Neutrophil (primary cell): ENCODE measurements at regions not wholly inside any gene's neighbourhood (a gene's known extent, or its start where the extent isn't known, plus 50 kb on each side); places are given as distances from the start of the nearest gene placed in this dataset.

ENCODE experiments used
- H3K27ac ChIP-seq: fragments of 200-600 bp; sonication (generic); 2 replicates; pipeline ENCODE4 v1.5.1; 2016; ENCODE audit warnings: mild to moderate bottlenecking, moderate library complexity
- H3K27me3 ChIP-seq: fragments of 200-600 bp; sonication (generic); 2 replicates; pipeline ENCODE4 v1.6.0; 2016; ENCODE audit warnings: mild to moderate bottlenecking
- H3K36me3 ChIP-seq: fragments of 200-600 bp; sonication (generic); 2 replicates; pipeline ENCODE4 v1.5.1; 2017
- H3K4me1 ChIP-seq, 2 experiments: fragments of 200-600 bp in 1 of 2; sonication (generic) in 1 of 2; 1 replicate in 1 of 2; 2 replicates in 1 of 2; pipeline versions ENCODE4 v1.5.1 to v1.6.1; 2013 to 2016; ENCODE audit warnings: low read depth in 1 of 2, low read length in 1 of 2, mild to moderate bottlenecking in 1 of 2, moderate library complexity in 1 of 2; ENCODE audit not compliant: control insufficient read depth in 1 of 2, insufficient read depth in 1 of 2
- H3K4me3 ChIP-seq, 2 experiments: fragments of 200-600 bp in 1 of 2; sonication (generic) in 1 of 2; 1 replicate in 1 of 2; 2 replicates in 1 of 2; pipeline ENCODE4 v1.5.1; 2013 to 2016; ENCODE audit warnings: low read depth in 1 of 2, low read length in 1 of 2, mild to moderate bottlenecking in 1 of 2, moderate library complexity in 1 of 2
- H3K9me3 ChIP-seq: fragments of 200-600 bp; sonication (generic); 2 replicates; pipeline ENCODE4 v1.5.1; 2016
- TF ChIP-seq, protein P1 (sequence below): fragments of 200-600 bp; sonication (generic); IDR thresholded peaks from 2 replicates; pipeline ENCODE4 v1.5.1; 2016; ENCODE audit warnings: antibody characterized with exemption

- TF ChIP-seq, protein P1, sequence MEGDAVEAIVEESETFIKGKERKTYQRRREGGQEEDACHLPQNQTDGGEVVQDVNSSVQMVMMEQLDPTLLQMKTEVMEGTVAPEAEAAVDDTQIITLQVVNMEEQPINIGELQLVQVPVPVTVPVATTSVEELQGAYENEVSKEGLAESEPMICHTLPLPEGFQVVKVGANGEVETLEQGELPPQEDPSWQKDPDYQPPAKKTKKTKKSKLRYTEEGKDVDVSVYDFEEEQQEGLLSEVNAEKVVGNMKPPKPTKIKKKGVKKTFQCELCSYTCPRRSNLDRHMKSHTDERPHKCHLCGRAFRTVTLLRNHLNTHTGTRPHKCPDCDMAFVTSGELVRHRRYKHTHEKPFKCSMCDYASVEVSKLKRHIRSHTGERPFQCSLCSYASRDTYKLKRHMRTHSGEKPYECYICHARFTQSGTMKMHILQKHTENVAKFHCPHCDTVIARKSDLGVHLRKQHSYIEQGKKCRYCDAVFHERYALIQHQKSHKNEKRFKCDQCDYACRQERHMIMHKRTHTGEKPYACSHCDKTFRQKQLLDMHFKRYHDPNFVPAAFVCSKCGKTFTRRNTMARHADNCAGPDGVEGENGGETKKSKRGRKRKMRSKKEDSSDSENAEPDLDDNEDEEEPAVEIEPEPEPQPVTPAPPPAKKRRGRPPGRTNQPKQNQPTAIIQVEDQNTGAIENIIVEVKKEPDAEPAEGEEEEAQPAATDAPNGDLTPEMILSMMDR = no peak
- H3K36me3 ChIP-seq = no peaks in the 10 kb centered on the region
- H3K9me3 ChIP-seq = no peaks in the 10 kb centered on the region
- no peak overlapping the region for H3K27ac ChIP-seq
- H3K27me3 ChIP-seq = no peaks in the 10 kb centered on the region
- no peak overlapping the region for H3K4me3 ChIP-seq
- no peaks in the 10 kb centered on the region for H3K4me1 ChIP-seq
These were observed 81.0 kb upstream of the DAB2 start for GRCh38 chr5:39505791-39506190.

- Histone ChIP-seq H3K27me3 (no peaks in the 10 kb centered on the region), H3K9me3 (no peaks in the 10 kb centered on the region), H3K4me3 (no peak overlapping the region), H3K27ac (no peak overlapping the region), H3K4me1 (no peaks in the 10 kb centered on the region), H3K36me3 (no peaks in the 10 kb centered on the region)
- TF ChIP-seq, protein P1 = no peak
These were observed 80.6 kb upstream of the DAB2 start for GRCh38 chr5:39505363-39505762.

GRCh38 chr5:39503155-39503554, 78.4 kb upstream of the DAB2 start:
- H3K27me3 ChIP-seq = no peaks in the 10 kb centered on the region
- no peak overlapping the region for H3K4me3 ChIP-seq
- TF ChIP-seq, protein P1 = no peak
- H3K9me3 ChIP-seq = no peaks in the 10 kb centered on the region
- H3K36me3 ChIP-seq = no peaks in the 10 kb centered on the region
- H3K4me1 ChIP-seq = no peaks in the 10 kb centered on the region
- H3K27ac ChIP-seq = no peak overlapping the region

DNA sequence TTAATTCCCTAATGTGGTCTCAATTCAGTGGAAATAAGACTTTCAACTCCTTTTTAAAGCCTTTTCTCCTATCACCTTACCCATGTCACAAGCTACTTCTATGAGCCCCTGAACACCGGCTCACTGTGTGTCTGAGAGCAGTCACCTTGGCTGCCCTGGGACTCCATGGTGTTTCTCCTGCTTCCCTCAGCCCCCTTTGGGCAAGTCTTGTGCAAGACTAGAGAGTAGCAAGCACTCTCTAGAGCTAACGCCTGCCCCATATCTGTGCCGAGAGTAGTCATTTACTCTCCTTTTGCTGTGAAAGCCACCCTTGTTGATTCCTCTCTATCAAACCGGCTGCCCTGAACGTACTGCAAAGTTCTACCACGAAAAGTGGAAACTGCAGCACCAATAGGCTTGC, 77.9 kb upstream of the DAB2 start:
- no peak overlapping the region for H3K27ac ChIP-seq
- H3K36me3 ChIP-seq = no peaks in the 10 kb centered on the region
- no peaks in the 10 kb centered on the region for H3K4me1 ChIP-seq
- TF ChIP-seq, protein P1 = no peak
- no peak overlapping the region for H3K4me3 ChIP-seq
- no peaks in the 10 kb centered on the region for H3K9me3 ChIP-seq
- no peaks in the 10 kb centered on the region for H3K27me3 ChIP-seq

DNA sequence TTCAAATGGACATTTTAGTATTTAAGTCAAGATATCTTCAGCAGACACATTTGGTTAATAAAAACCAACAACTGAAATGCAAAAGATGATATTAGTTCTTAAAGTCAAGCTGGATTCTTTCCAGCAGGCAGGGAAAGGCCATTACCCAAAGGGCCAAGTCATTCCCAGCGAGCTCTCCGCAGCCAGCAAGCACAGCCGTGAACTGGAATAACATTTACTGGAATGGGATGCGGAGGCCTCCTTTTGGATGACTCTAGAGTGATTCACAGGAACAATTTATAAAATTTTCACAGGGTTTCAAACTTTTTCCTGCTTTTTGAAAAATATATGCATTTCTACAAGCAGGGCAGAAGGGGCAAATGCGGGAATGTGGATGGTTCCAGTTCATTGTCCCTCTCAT, 76.6 kb upstream of the DAB2 start:
- H3K36me3 ChIP-seq = no peaks in the 10 kb centered on the region
- TF ChIP-seq, protein P1 = no peak
- H3K27ac ChIP-seq = no peak overlapping the region
- H3K27me3 ChIP-seq = no peaks in the 10 kb centered on the region
- no peaks in the 10 kb centered on the region for H3K4me1 ChIP-seq
- no peaks in the 10 kb centered on the region for H3K9me3 ChIP-seq
- H3K4me3 ChIP-seq = no peak overlapping the region

GRCh38 chr5:39500551-39501175, 75.9 kb upstream of the DAB2 start:
- no peaks in the 10 kb centered on the region for H3K9me3 ChIP-seq
- no peaks in the 10 kb centered on the region for H3K36me3 ChIP-seq
- no peak overlapping the region for H3K27ac ChIP-seq
- no peak overlapping the region for H3K4me3 ChIP-seq
- TF ChIP-seq, protein P1 = no peak
- no peaks in the 10 kb centered on the region for H3K4me1 ChIP-seq
- H3K27me3 ChIP-seq = no peaks in the 10 kb centered on the region
